ENCODE measurements at regions not wholly inside any gene's neighbourhood (a gene's known extent, or its start where the extent isn't known, plus 50 kb on each side); places are given as distances from the start of the nearest gene placed in this dataset.

GRCh38 chr6:166041277-166041676, 126.4 kb downstream of the TBXT start:
- Mint-ChIP-seq H3K4me1 (ENCODE audit: low read depth) (no peaks in the 10 kb centered on the region), H3K4me3 (no peak overlapping the region), H3K36me3 (ENCODE audit: insufficient read depth in 2 of 2) (no peaks in the 10 kb centered on the region), H3K27ac (no peak overlapping the region), H3K27me3 (ENCODE audit: low read depth) (no peaks in the 10 kb centered on the region), H3K9me3 (peaks cover 8 to 14% of the 10 kb centered on the region in 2 donors)
- DNase-seq (no peak), ATAC-seq (replicated peaks in 1 of 2) (no peak)

- Mint-ChIP-seq H3K27me3 (ENCODE audit: low read depth) (no peaks in the 10 kb centered on the region), H3K4me3 (no peak overlapping the region), H3K4me1 (ENCODE audit: low read depth) (no peaks in the 10 kb centered on the region), H3K27ac (no peak overlapping the region), H3K36me3 (ENCODE audit: insufficient read depth in 2 of 2) (no peaks in the 10 kb centered on the region), H3K9me3 (peaks cover 8 to 14% of the 10 kb centered on the region in 2 donors)
- ATAC-seq (replicated peaks in 1 of 2), result no peak
- no peak for DNase-seq
These were observed 127.4 kb downstream of the TBXT start for GRCh38 chr6:166040292-166040691.

GRCh38 chr6:166036316-166037095, 131.1 kb downstream of the TBXT start:
- Mint-ChIP-seq H3K27ac (no peak overlapping the region), H3K27me3 (ENCODE audit: low read depth) (no peaks in the 10 kb centered on the region), H3K36me3 (ENCODE audit: insufficient read depth in 2 of 2) (no peaks in the 10 kb centered on the region), H3K4me1 (ENCODE audit: low read depth) (no peaks in the 10 kb centered on the region), H3K4me3 (no peak overlapping the region), H3K9me3 (peaks cover 8 to 14% of the 10 kb centered on the region in 2 donors)
- no peak for DNase-seq
- ATAC-seq (replicated peaks in 1 of 2), result no peak

- Mint-ChIP-seq H3K9me3 (peaks cover 2 to 3% of the 10 kb centered on the region in 2 donors), H3K27ac (no peak overlapping the region), H3K4me1 (ENCODE audit: low read depth) (no peaks in the 10 kb centered on the region), H3K27me3 (ENCODE audit: low read depth) (no peaks in the 10 kb centered on the region), H3K36me3 (ENCODE audit: insufficient read depth in 2 of 2) (no peaks in the 10 kb centered on the region), H3K4me3 (no peak overlapping the region)
- no peak for DNase-seq
- ATAC-seq (replicated peaks in 1 of 2), result peak; percentile 40 to 49
These were observed 135.1 kb downstream of the TBXT start for GRCh38 chr6:166032366-166033200.

- no peak for ATAC-seq (replicated peaks in 1 of 2)
- Mint-ChIP-seq H3K4me1 (ENCODE audit: low read depth) (no peaks in the 10 kb centered on the region), H3K36me3 (ENCODE audit: insufficient read depth in 2 of 2) (no peaks in the 10 kb centered on the region), H3K4me3 (no peak overlapping the region), H3K9me3 (no peaks in the 10 kb centered on the region), H3K27me3 (ENCODE audit: low read depth) (no peaks in the 10 kb centered on the region), H3K27ac (no peak overlapping the region)
- DNase-seq, result no peak
These were observed 136.4 kb downstream of the TBXT start for GRCh38 chr6:166031275-166031674.

GRCh38 chr6:166029506-166029905, 138.1 kb downstream of the TBXT start:
- DNase-seq (no peak), ATAC-seq (replicated peaks in 1 of 2) (peak in 1 of 2 donors; percentile 56)
- H3K4me1 Mint-ChIP-seq (ENCODE audit: low read depth), result no peaks in the 10 kb centered on the region
- H3K27me3 Mint-ChIP-seq (ENCODE audit: low read depth), result no peaks in the 10 kb centered on the region
- H3K36me3 Mint-ChIP-seq (ENCODE audit: insufficient read depth in 2 of 2), result no peaks in the 10 kb centered on the region
- H3K27ac Mint-ChIP-seq, result no peak overlapping the region
- no peak overlapping the region for H3K4me3 Mint-ChIP-seq
- no peaks in the 10 kb centered on the region for H3K9me3 Mint-ChIP-seq

- Mint-ChIP-seq H3K4me3 (no peak overlapping the region), H3K4me1 (ENCODE audit: low read depth) (no peaks in the 10 kb centered on the region), H3K27ac (no peak overlapping the region), H3K9me3 (no peaks in the 10 kb centered on the region), H3K27me3 (ENCODE audit: low read depth) (no peaks in the 10 kb centered on the region), H3K36me3 (ENCODE audit: insufficient read depth in 2 of 2) (no peaks in the 10 kb centered on the region)
- DNase-seq, result no peak
- no peak for ATAC-seq (replicated peaks in 1 of 2)
These were observed 139.9 kb downstream of the TBXT start for GRCh38 chr6:166027761-166028160.

- Mint-ChIP-seq H3K4me1 (ENCODE audit: low read depth) (no peaks in the 10 kb centered on the region), H3K36me3 (ENCODE audit: insufficient read depth in 2 of 2) (no peaks in the 10 kb centered on the region), H3K9me3 (no peaks in the 10 kb centered on the region), H3K27me3 (ENCODE audit: low read depth) (no peaks in the 10 kb centered on the region), H3K27ac (no peak overlapping the region), H3K4me3 (no peak overlapping the region)
- DNase-seq (no peak), ATAC-seq (replicated peaks in 1 of 2) (no peak)
These were observed 141.0 kb downstream of the TBXT start for GRCh38 chr6:166026586-166027126.

- H3K4me1 Mint-ChIP-seq (ENCODE audit: low read depth), result no peaks in the 10 kb centered on the region
These were observed 142.3 kb downstream of the TBXT start for GRCh38 chr6:166025149-166025898.

GRCh38 chr6:166024252-166024651, 143.4 kb downstream of the TBXT start:
- no peak overlapping the region for H3K27ac Mint-ChIP-seq
- H3K4me1 Mint-ChIP-seq (ENCODE audit: low read depth), result no peaks in the 10 kb centered on the region
- H3K9me3 Mint-ChIP-seq, result no peaks in the 10 kb centered on the region
- ATAC-seq (replicated peaks in 1 of 2) (peak in 1 of 2 donors; percentile 45), DNase-seq (no peak)
- no peaks in the 10 kb centered on the region for H3K27me3 Mint-ChIP-seq (ENCODE audit: low read depth)
- H3K36me3 Mint-ChIP-seq (ENCODE audit: insufficient read depth in 2 of 2), result peaks cover 0 to 1% of the 10 kb centered on the region in 2 donors
- H3K4me3 Mint-ChIP-seq, result no peak overlapping the region

More at GRCh38 chr6:166025149-166025898, 142.3 kb downstream of the TBXT start:
- Mint-ChIP-seq H3K9me3 (no peaks in the 10 kb centered on the region), H3K27ac (no peak overlapping the region), H3K36me3 (ENCODE audit: insufficient read depth in 2 of 2) (no peaks in the 10 kb centered on the region), H3K27me3 (ENCODE audit: low read depth) (no peaks in the 10 kb centered on the region), H3K4me3 (no peak overlapping the region)
- ATAC-seq (replicated peaks in 1 of 2), result no peak
- no peak for DNase-seq

GRCh38 chr6:166023273-166023989, 144.2 kb downstream of the TBXT start:
- peaks cover 0 to 1% of the 10 kb centered on the region in 2 donors for H3K36me3 Mint-ChIP-seq (ENCODE audit: insufficient read depth in 2 of 2)
- no peaks in the 10 kb centered on the region for H3K4me1 Mint-ChIP-seq (ENCODE audit: low read depth)
- H3K27ac Mint-ChIP-seq, result no peak overlapping the region
- ATAC-seq (replicated peaks in 1 of 2), result peak in 1 of 2 donors; percentile 52
- no peak for DNase-seq
- H3K9me3 Mint-ChIP-seq, result no peaks in the 10 kb centered on the region
- no peak overlapping the region for H3K4me3 Mint-ChIP-seq
- no peaks in the 10 kb centered on the region for H3K27me3 Mint-ChIP-seq (ENCODE audit: low read depth)

- no peaks in the 10 kb centered on the region for H3K4me1 Mint-ChIP-seq (ENCODE audit: low read depth)
- H3K4me3 Mint-ChIP-seq, result no peak overlapping the region
- no peak for DNase-seq
- H3K27me3 Mint-ChIP-seq (ENCODE audit: low read depth), result no peaks in the 10 kb centered on the region
- peaks cover 4 to 8% of the 10 kb centered on the region in 2 donors for H3K9me3 Mint-ChIP-seq
- no peak overlapping the region for H3K27ac Mint-ChIP-seq
- peaks cover 0 to 5% of the 10 kb centered on the region in 2 donors for H3K36me3 Mint-ChIP-seq (ENCODE audit: insufficient read depth in 2 of 2)
- ATAC-seq (replicated peaks in 1 of 2), result no peak
These were observed 146.2 kb downstream of the TBXT start for GRCh38 chr6:166021429-166021828.
